Spleen (tissue), 7 donors: ENCODE measurements at regions not wholly inside any gene's neighbourhood (a gene's known extent, or its start where the extent isn't known, plus 50 kb on each side); places are given as distances from the start of the nearest gene placed in this dataset.

Experiments
- POLR2A ChIP-seq, 3 donors: fragments of 450-650 bp; IDR thresholded peaks; one replicate each; pipeline ENCODE4 v1.5.1; 2017; ENCODE audit warnings: antibody characterized with exemption in 3 of 3, mild to moderate bottlenecking in 1 of 3
- TF ChIP-seq, protein P1 (sequence below), 11 experiments: fragments of 200-600 bp in 7 of 11; fragments of 450-650 bp in 4 of 11; sonication (generic) in 4 of 11; IDR thresholded peaks in 8 of 11; conservative IDR thresholded peaks in 3 of 11; 1 replicate in 7 of 11; 2 replicates in 4 of 11; pipeline versions ENCODE4 v1.4.0 to v1.8.0; 2016 to 2021; ENCODE audit warnings: antibody characterized with exemption in 11 of 11, inconsistent platforms in 4 of 11, mild to moderate bottlenecking in 1 of 11
- donor health status: DM: no; HTN: no; CAD: no; lungs with moderate emphysema.
- donor health status: DM: no; HTN: no; CAD: no.
- donor health status: DM: no; HTN: no; CAD: no.

DNA sequence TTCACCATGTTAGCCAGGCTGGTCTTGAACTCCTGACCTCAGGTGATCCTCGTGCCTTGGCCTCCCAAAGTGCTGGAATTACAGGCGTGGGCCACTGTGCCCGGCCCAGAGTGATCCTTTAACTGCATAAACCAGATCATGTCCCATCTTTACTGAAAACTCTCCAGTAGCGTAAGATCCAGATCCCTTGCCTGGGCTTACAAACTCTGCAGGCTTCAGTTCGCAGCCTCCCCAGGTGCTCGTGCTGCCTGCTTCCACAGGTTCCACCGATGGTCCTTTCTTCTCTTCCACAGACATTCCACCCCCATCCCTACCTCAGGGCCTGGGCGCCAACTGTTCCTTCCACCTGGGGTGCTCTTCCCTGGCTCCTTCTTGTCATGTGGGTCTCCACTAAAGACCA lies 88.8 kb upstream of the SHANK2 start:
- TF ChIP-seq, protein P1, sequence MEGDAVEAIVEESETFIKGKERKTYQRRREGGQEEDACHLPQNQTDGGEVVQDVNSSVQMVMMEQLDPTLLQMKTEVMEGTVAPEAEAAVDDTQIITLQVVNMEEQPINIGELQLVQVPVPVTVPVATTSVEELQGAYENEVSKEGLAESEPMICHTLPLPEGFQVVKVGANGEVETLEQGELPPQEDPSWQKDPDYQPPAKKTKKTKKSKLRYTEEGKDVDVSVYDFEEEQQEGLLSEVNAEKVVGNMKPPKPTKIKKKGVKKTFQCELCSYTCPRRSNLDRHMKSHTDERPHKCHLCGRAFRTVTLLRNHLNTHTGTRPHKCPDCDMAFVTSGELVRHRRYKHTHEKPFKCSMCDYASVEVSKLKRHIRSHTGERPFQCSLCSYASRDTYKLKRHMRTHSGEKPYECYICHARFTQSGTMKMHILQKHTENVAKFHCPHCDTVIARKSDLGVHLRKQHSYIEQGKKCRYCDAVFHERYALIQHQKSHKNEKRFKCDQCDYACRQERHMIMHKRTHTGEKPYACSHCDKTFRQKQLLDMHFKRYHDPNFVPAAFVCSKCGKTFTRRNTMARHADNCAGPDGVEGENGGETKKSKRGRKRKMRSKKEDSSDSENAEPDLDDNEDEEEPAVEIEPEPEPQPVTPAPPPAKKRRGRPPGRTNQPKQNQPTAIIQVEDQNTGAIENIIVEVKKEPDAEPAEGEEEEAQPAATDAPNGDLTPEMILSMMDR (IDR thresholded peaks at IDR 0.05 in 8 of 11, conservative IDR thresholded peaks at IDR 0.05 in 3 of 11) = no peak
- no peak for TF ChIP-seq POLR2A (IDR thresholded peaks at IDR 0.05)
